ENCODE measurements at regions not wholly inside any gene's neighbourhood (a gene's known extent, or its start where the extent isn't known, plus 50 kb on each side); places are given as distances from the start of the nearest gene placed in this dataset.
"Not testable (repeated sequence)": the region's sequence is repeated elsewhere in the genome, so short reads cannot be mapped to it uniquely, and the experiment has no call there.

- no peak overlapping the region for H3K27ac ChIP-seq
- no peaks in the 10 kb centered on the region for H3K36me3 ChIP-seq
- in situ Hi-C loops (cut with MboI; ENCODE audit: low pct_ligation_motif_present in 1 of 4, low pct_unique_long_range_greater_than_20kb in 1 of 4, low sequenced_read_pairs in 3 of 4), result no loop called here
- DNase-seq, result no peak
- H3K9me3 ChIP-seq, result no peaks in the 10 kb centered on the region
- TF ChIP-seq POLR2A (IDR thresholded peaks at IDR 0.05) (no peak), EP300 (IDR thresholded peaks at IDR 0.05; ENCODE audit: low read depth) (no peak), CTCF (IDR thresholded peaks at IDR 0.05) (no peak), POLR2AphosphoS5 (IDR thresholded peaks at IDR 0.05) (no peak)
- H3K27me3 ChIP-seq, result no peaks in the 10 kb centered on the region
- no peaks in the 10 kb centered on the region for H3K4me1 ChIP-seq
- H3K4me3 ChIP-seq, result no peak overlapping the region
- WGBS, 2 donors (ENCODE audit: low coverage in 1 of 2), result 52 to 63% methylated on average over 3 to 6 of the region's 6 CpGs
- intact Hi-C loops (cut with DNase I; ENCODE audit: low total_unique reads), result no loop called here
These were observed 261.7 kb downstream of the C7orf25 start for GRCh38 chr7:42650171-42650570.

GRCh38 chr7:42645906-42646305 lies 266.0 kb downstream of the C7orf25 start:
- peaks cover 0 to 7% (median 0%) of the 10 kb centered on the region in 4 donors for H3K4me1 ChIP-seq
- no peaks in the 10 kb centered on the region for H3K9me3 ChIP-seq
- H3K36me3 ChIP-seq, result no peaks in the 10 kb centered on the region
- H3K27ac ChIP-seq, result no peak overlapping the region
- TF ChIP-seq POLR2A (IDR thresholded peaks at IDR 0.05), result no peak
- peak in 2 of 3 donors; percentile 19 to 29 for TF ChIP-seq POLR2AphosphoS5 (IDR thresholded peaks at IDR 0.05)
- no peak for TF ChIP-seq EP300 (IDR thresholded peaks at IDR 0.05; ENCODE audit: low read depth)
- H3K4me3 ChIP-seq, result no peak overlapping the region
- no peaks in the 10 kb centered on the region for H3K27me3 ChIP-seq
- in situ Hi-C loops (cut with MboI; ENCODE audit: low pct_ligation_motif_present in 1 of 4, low pct_unique_long_range_greater_than_20kb in 1 of 4, low sequenced_read_pairs in 3 of 4), result no loop called here
- WGBS, 2 donors (ENCODE audit: low coverage in 1 of 2), result 42% methylated on average over 3 of the region's 3 CpGs; no CpG with 5 or more reads in 1 of the 2 donors
- intact Hi-C loops (cut with DNase I; ENCODE audit: low total_unique reads), result no loop called here
- DNase-seq, result no peak

- in situ Hi-C loops (cut with MboI; ENCODE audit: low pct_ligation_motif_present in 1 of 4, low pct_unique_long_range_greater_than_20kb in 1 of 4, low sequenced_read_pairs in 3 of 4), result no loop called here
- Histone ChIP-seq H3K36me3 (no peaks in the 10 kb centered on the region), H3K27ac (no peak overlapping the region), H3K4me3 (no peak overlapping the region), H3K27me3 (no peaks in the 10 kb centered on the region), H3K9me3 (no peaks in the 10 kb centered on the region), H3K4me1 (peaks cover 0 to 7% (median 0%) of the 10 kb centered on the region in 4 donors)
- intact Hi-C loops (cut with DNase I; ENCODE audit: low total_unique reads), result no loop called here
- TF ChIP-seq POLR2AphosphoS5 (IDR thresholded peaks at IDR 0.05), result no peak
- TF ChIP-seq EP300 (IDR thresholded peaks at IDR 0.05; ENCODE audit: low read depth), result no peak
- no peak for DNase-seq
These were observed 269.2 kb downstream of the C7orf25 start for GRCh38 chr7:42642699-42643098.

GRCh38 chr7:42639930-42640329 lies 271.9 kb downstream of the C7orf25 start:
- H3K27me3 ChIP-seq, result no peaks in the 10 kb centered on the region
- in situ Hi-C loops (cut with MboI; ENCODE audit: low pct_ligation_motif_present in 1 of 4, low pct_unique_long_range_greater_than_20kb in 1 of 4, low sequenced_read_pairs in 3 of 4) (no loop called here), intact Hi-C loops (cut with DNase I; ENCODE audit: low total_unique reads) (no loop called here)
- TF ChIP-seq EP300 (IDR thresholded peaks at IDR 0.05; ENCODE audit: low read depth) (no peak), POLR2A (IDR thresholded peaks at IDR 0.05) (no peak), POLR2AphosphoS5 (IDR thresholded peaks at IDR 0.05) (no peak), CTCF (IDR thresholded peaks at IDR 0.05) (no peak)
- no peaks in the 10 kb centered on the region for H3K36me3 ChIP-seq
- 91% methylated on average over 5 of the region's 5 CpGs; no CpG with 5 or more reads in 1 of the 2 donors for WGBS, 2 donors (ENCODE audit: low coverage in 1 of 2)
- peaks cover 0 to 7% (median 0%) of the 10 kb centered on the region in 4 donors for H3K4me1 ChIP-seq
- no peaks in the 10 kb centered on the region for H3K9me3 ChIP-seq
- no peak for DNase-seq
- H3K4me3 ChIP-seq, result no peak overlapping the region
- H3K27ac ChIP-seq, result no peak overlapping the region

GRCh38 chr7:42636380-42636779 lies 275.5 kb downstream of the C7orf25 start:
- intact Hi-C loops (cut with DNase I; ENCODE audit: low total_unique reads), result not testable (repeated sequence)

GRCh38 chr7:42628054-42628453 lies 283.8 kb downstream of the C7orf25 start:
- H3K27me3 ChIP-seq, result no peaks in the 10 kb centered on the region
- intact Hi-C loops (cut with DNase I; ENCODE audit: low total_unique reads) (no loop called here), in situ Hi-C loops (cut with MboI; ENCODE audit: low pct_ligation_motif_present in 1 of 4, low pct_unique_long_range_greater_than_20kb in 1 of 4, low sequenced_read_pairs in 3 of 4) (no loop called here)
- no peaks in the 10 kb centered on the region for H3K36me3 ChIP-seq
- no peak overlapping the region for H3K4me3 ChIP-seq
- peaks cover 0 to 5% (median 0%) of the 10 kb centered on the region in 4 donors for H3K4me1 ChIP-seq
- no peak for TF ChIP-seq POLR2A (IDR thresholded peaks at IDR 0.05)
- TF ChIP-seq CTCF (IDR thresholded peaks at IDR 0.05), result no peak
- no peak for TF ChIP-seq POLR2AphosphoS5 (IDR thresholded peaks at IDR 0.05)
- no peak for TF ChIP-seq EP300 (IDR thresholded peaks at IDR 0.05; ENCODE audit: low read depth)
- no peaks in the 10 kb centered on the region for H3K9me3 ChIP-seq
- no peak overlapping the region for H3K27ac ChIP-seq
- no peak for DNase-seq
- 59 to 60% methylated on average over 2 to 4 of the region's 4 CpGs for WGBS, 2 donors (ENCODE audit: low coverage in 1 of 2)

More at GRCh38 chr7:42636380-42636779, 275.5 kb downstream of the C7orf25 start:
- H3K27me3 ChIP-seq; in situ Hi-C loops (cut with MboI; ENCODE audit: low pct_ligation_motif_present in 1 of 4, low pct_unique_long_range_greater_than_20kb in 1 of 4, low sequenced_read_pairs in 3 of 4); H3K4me1 ChIP-seq; H3K9me3 ChIP-seq; H3K4me3 ChIP-seq; H3K27ac ChIP-seq; H3K36me3 ChIP-seq; DNase-seq: not testable (repeated sequence)
- 50 to 88% methylated on average over 1 to 11 of the region's 11 CpGs for WGBS, 2 donors (ENCODE audit: low coverage in 1 of 2)

All from transverse colon (tissue), 4 donors.